ENCODE measurements at regions not wholly inside any gene's neighbourhood (a gene's known extent, or its start where the extent isn't known, plus 50 kb on each side); places are given as distances from the start of the nearest gene placed in this dataset.

DNA sequence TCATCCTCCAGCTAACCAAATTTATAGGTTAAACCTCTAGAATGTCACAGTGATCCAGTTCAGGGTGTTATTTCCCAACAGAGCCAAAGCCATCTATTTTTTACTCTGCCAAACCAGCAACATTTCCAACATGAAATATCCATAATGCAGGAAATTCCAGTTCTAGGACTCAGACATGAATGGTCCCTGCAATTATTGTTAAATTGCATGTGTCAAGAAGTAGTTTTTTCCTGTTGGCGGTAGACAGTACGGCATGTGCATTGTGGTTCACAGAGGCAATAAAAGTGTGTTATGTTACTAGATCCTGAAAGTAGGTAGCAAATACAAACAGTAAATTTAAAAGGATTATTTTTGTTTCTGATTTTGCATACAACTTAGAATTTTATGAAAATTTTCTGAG lies 215.7 kb upstream of the THBS1 start:
- no peak overlapping the region for H3K4ac ChIP-seq (ENCODE audit: low read depth, low read length)
- no peaks in the 10 kb centered on the region for H3K4me1 ChIP-seq (ENCODE audit: control insufficient read depth in 1 of 2, insufficient read depth in 2 of 2, low read length in 2 of 2)

GRCh38 chr15:39365873-39366272 lies 215.0 kb upstream of the THBS1 start:
- Histone ChIP-seq H2BK120ac (ENCODE audit: insufficient read depth, low read length, poor library complexity) (no peak overlapping the region), H3K79me2 (ENCODE audit: control insufficient read depth, insufficient read depth, low read length, poor library complexity) (no peaks in the 10 kb centered on the region), H3K23ac (ENCODE audit: low read length) (no peak overlapping the region), H2BK12ac (ENCODE audit: low read length) (no peak overlapping the region), H3K18ac (ENCODE audit: low read length) (no peak overlapping the region), H2BK5ac (ENCODE audit: low read depth, low read length, poor library complexity) (no peak overlapping the region), H4K91ac (ENCODE audit: low read depth, low read length) (no peak overlapping the region), H2AFZ (ENCODE audit: insufficient read depth, low read length, poor library complexity) (no peak overlapping the region), H3K4me1 (ENCODE audit: control insufficient read depth in 1 of 2, insufficient read depth in 2 of 2, low read length in 2 of 2) (no peaks in the 10 kb centered on the region), H3K79me1 (ENCODE audit: low read length) (no peaks in the 10 kb centered on the region), H3K9ac (ENCODE audit: low read length) (no peak overlapping the region), H3K4ac (ENCODE audit: low read depth, low read length) (no peak overlapping the region), H3K4me3 (ENCODE audit: low read depth, low read length) (no peak overlapping the region), H2AK5ac (ENCODE audit: low read length) (no peak overlapping the region), H3K27me3 (ENCODE audit: insufficient read depth, low read length) (no peaks in the 10 kb centered on the region), H3K4me2 (ENCODE audit: low read length) (no peak overlapping the region), H4K12ac (ENCODE audit: low read depth, low read length) (no peak overlapping the region), H3K27ac (ENCODE audit: low read depth, low read length) (no peak overlapping the region), H3K9me3 (ENCODE audit: insufficient read depth, low read depth, low read length) (peaks cover 6% of the 10 kb centered on the region), H4K8ac (ENCODE audit: low read depth, low read length) (no peak overlapping the region), H3K36me3 (ENCODE audit: control insufficient read depth in 1 of 2, insufficient read depth in 2 of 2, low read length in 2 of 2) (peaks cover 0 to 3% of the 10 kb centered on the region in 2 experiments), H3K14ac (ENCODE audit: low read length) (no peak overlapping the region)
- DNase-seq = no peak
- WGBS (ENCODE audit: extremely low coverage, insufficient coverage, insufficient read length) = no CpG with 5 or more reads among the region's 4 CpGs

More for the DNA sequence above, 215.7 kb upstream of the THBS1 start:
- Histone ChIP-seq H4K12ac (ENCODE audit: low read depth, low read length) (no peak overlapping the region), H3K27me3 (ENCODE audit: insufficient read depth, low read length) (no peaks in the 10 kb centered on the region), H3K18ac (ENCODE audit: low read length) (no peak overlapping the region), H4K8ac (ENCODE audit: low read depth, low read length) (no peak overlapping the region), H2BK12ac (ENCODE audit: low read length) (no peak overlapping the region), H2BK5ac (ENCODE audit: low read depth, low read length, poor library complexity) (no peak overlapping the region), H3K23ac (ENCODE audit: low read length) (no peak overlapping the region), H3K4me2 (ENCODE audit: low read length) (no peak overlapping the region), H3K79me1 (ENCODE audit: low read length) (no peaks in the 10 kb centered on the region), H2AK5ac (ENCODE audit: low read length) (no peak overlapping the region), H2AFZ (ENCODE audit: insufficient read depth, low read length, poor library complexity) (no peak overlapping the region), H3K79me2 (ENCODE audit: control insufficient read depth, insufficient read depth, low read length, poor library complexity) (no peaks in the 10 kb centered on the region), H4K91ac (ENCODE audit: low read depth, low read length) (no peak overlapping the region), H3K9ac (ENCODE audit: low read length) (no peak overlapping the region), H3K4me3 (ENCODE audit: low read depth, low read length) (no peak overlapping the region), H3K14ac (ENCODE audit: low read length) (no peak overlapping the region), H2BK120ac (ENCODE audit: insufficient read depth, low read length, poor library complexity) (no peak overlapping the region), H3K9me3 (ENCODE audit: insufficient read depth, low read depth, low read length) (peaks cover 6% of the 10 kb centered on the region), H3K36me3 (ENCODE audit: control insufficient read depth in 1 of 2, insufficient read depth in 2 of 2, low read length in 2 of 2) (peaks cover 0 to 3% of the 10 kb centered on the region in 2 experiments), H3K27ac (ENCODE audit: low read depth, low read length) (no peak overlapping the region)
- no CpG with 5 or more reads among the region's 2 CpGs for WGBS (ENCODE audit: extremely low coverage, insufficient coverage, insufficient read length)
- DNase-seq = no peak

DNA sequence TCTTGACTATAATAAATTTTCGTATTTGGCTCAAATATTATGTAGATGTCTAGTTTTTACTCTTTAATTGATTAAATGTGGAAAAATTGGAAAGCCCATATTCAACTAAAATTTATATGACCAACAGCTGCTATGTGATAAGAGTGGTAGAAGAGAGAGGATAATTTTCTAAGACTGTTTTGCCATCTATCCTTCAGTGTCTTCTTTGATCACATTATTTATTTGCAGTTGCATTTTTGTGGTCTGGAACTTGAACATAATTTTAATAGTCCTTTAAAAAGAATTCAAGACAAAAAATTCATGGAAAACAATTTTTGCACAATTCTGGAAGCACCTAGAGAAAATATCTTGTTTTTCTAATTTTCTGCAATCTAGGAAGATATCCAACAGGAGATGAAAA lies 213.3 kb upstream of the THBS1 start:
- Histone ChIP-seq H3K27me3 (ENCODE audit: insufficient read depth, low read length) (no peaks in the 10 kb centered on the region), H3K4me3 (ENCODE audit: low read depth, low read length) (no peak overlapping the region), H2AK5ac (ENCODE audit: low read length) (no peak overlapping the region), H3K4ac (ENCODE audit: low read depth, low read length) (no peak overlapping the region), H2AFZ (ENCODE audit: insufficient read depth, low read length, poor library complexity) (no peak overlapping the region), H2BK5ac (ENCODE audit: low read depth, low read length, poor library complexity) (no peak overlapping the region), H3K27ac (ENCODE audit: low read depth, low read length) (no peak overlapping the region), H3K4me2 (ENCODE audit: low read length) (no peak overlapping the region), H3K4me1 (ENCODE audit: control insufficient read depth in 1 of 2, insufficient read depth in 2 of 2, low read length in 2 of 2) (no peaks in the 10 kb centered on the region), H4K8ac (ENCODE audit: low read depth, low read length) (no peak overlapping the region), H2BK120ac (ENCODE audit: insufficient read depth, low read length, poor library complexity) (no peak overlapping the region), H3K9me3 (ENCODE audit: insufficient read depth, low read depth, low read length) (peaks cover 10% of the 10 kb centered on the region), H3K79me2 (ENCODE audit: control insufficient read depth, insufficient read depth, low read length, poor library complexity) (no peaks in the 10 kb centered on the region), H3K9ac (ENCODE audit: low read length) (no peak overlapping the region), H3K79me1 (ENCODE audit: low read length) (no peaks in the 10 kb centered on the region), H3K23ac (ENCODE audit: low read length) (no peak overlapping the region), H2BK12ac (ENCODE audit: low read length) (no peak overlapping the region), H3K14ac (ENCODE audit: low read length) (no peak overlapping the region), H4K12ac (ENCODE audit: low read depth, low read length) (no peak overlapping the region), H3K36me3 (ENCODE audit: control insufficient read depth in 1 of 2, insufficient read depth in 2 of 2, low read length in 2 of 2) (peaks cover 2 to 5% of the 10 kb centered on the region in 2 experiments), H3K18ac (ENCODE audit: low read length) (no peak overlapping the region), H4K91ac (ENCODE audit: low read depth, low read length) (no peak overlapping the region)
- no CpG with 5 or more reads among the region's 1 CpG for WGBS (ENCODE audit: extremely low coverage, insufficient coverage, insufficient read length)
- no peak for DNase-seq

DNA sequence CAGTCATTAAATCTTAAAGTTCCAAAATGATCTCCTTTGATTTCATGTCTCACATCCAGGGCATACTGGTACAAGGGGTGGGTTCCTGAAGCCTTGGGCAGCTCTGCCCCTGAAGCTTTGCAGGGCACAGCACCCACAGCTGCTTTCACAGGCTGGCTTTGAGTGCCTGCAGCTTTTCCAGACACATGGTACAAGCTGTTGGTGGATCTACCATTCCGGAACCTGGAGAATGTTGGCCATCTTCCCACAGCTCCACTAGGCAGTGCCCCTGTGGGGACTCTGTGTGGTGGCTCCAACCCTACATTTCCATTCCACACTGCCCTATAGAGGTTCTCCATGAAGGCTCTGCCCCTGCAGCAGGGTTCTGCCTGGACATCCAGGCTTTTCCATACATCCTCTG lies 211.1 kb upstream of the THBS1 start:
- Histone ChIP-seq H3K4ac (ENCODE audit: low read depth, low read length) (no peak overlapping the region), H3K79me1 (ENCODE audit: low read length) (no peaks in the 10 kb centered on the region), H4K8ac (ENCODE audit: low read depth, low read length) (no peak overlapping the region), H2AFZ (ENCODE audit: insufficient read depth, low read length, poor library complexity) (no peak overlapping the region), H3K27ac (ENCODE audit: low read depth, low read length) (no peak overlapping the region), H3K4me3 (ENCODE audit: low read depth, low read length) (no peak overlapping the region), H2BK12ac (ENCODE audit: low read length) (no peak overlapping the region), H3K18ac (ENCODE audit: low read length) (no peak overlapping the region), H3K27me3 (ENCODE audit: insufficient read depth, low read length) (no peaks in the 10 kb centered on the region), H3K9ac (ENCODE audit: low read length) (no peak overlapping the region), H2BK5ac (ENCODE audit: low read depth, low read length, poor library complexity) (no peak overlapping the region), H3K23ac (ENCODE audit: low read length) (no peak overlapping the region), H3K79me2 (ENCODE audit: control insufficient read depth, insufficient read depth, low read length, poor library complexity) (no peaks in the 10 kb centered on the region), H3K36me3 (ENCODE audit: control insufficient read depth in 1 of 2, insufficient read depth in 2 of 2, low read length in 2 of 2) (peaks cover 2 to 5% of the 10 kb centered on the region in 2 experiments), H2BK120ac (ENCODE audit: insufficient read depth, low read length, poor library complexity) (no peak overlapping the region), H3K4me2 (ENCODE audit: low read length) (no peak overlapping the region), H3K4me1 (ENCODE audit: control insufficient read depth in 1 of 2, insufficient read depth in 2 of 2, low read length in 2 of 2) (no peaks in the 10 kb centered on the region), H3K9me3 (ENCODE audit: insufficient read depth, low read depth, low read length) (peaks cover 10% of the 10 kb centered on the region), H4K91ac (ENCODE audit: low read depth, low read length) (no peak overlapping the region), H4K12ac (ENCODE audit: low read depth, low read length) (no peak overlapping the region), H3K14ac (ENCODE audit: low read length) (no peak overlapping the region), H2AK5ac (ENCODE audit: low read length) (no peak overlapping the region)
- no CpG with 5 or more reads among the region's 1 CpG for WGBS (ENCODE audit: extremely low coverage, insufficient coverage, insufficient read length)
- no peak for DNase-seq

Measured in trophoblast cell (in vitro differentiated cells and primary cell).